ENCODE measurements at regions not wholly inside any gene's neighbourhood (a gene's known extent, or its start where the extent isn't known, plus 50 kb on each side); places are given as distances from the start of the nearest gene placed in this dataset.

- no peak for TF ChIP-seq ZNF384 (IDR thresholded peaks at IDR 0.05)
- no peak for TF ChIP-seq ARNT (IDR thresholded peaks at IDR 0.05)
- no peak for TF ChIP-seq TARDBP (IDR thresholded peaks at IDR 0.05)
Observed at GRCh38 chr7:32774541-32774951, 117.0 kb downstream of the KBTBD2 start.
